ELR (cell line): ENCODE measurements at regions not wholly inside any gene's neighbourhood (a gene's known extent, or its start where the extent isn't known, plus 50 kb on each side); places are given as distances from the start of the nearest gene placed in this dataset.

Source experiments
- DNase-seq: peaks from one replicate; pipeline ENCODE4 v3.0.0-alpha.2; 2015; ENCODE audit warnings: low read depth

DNA sequence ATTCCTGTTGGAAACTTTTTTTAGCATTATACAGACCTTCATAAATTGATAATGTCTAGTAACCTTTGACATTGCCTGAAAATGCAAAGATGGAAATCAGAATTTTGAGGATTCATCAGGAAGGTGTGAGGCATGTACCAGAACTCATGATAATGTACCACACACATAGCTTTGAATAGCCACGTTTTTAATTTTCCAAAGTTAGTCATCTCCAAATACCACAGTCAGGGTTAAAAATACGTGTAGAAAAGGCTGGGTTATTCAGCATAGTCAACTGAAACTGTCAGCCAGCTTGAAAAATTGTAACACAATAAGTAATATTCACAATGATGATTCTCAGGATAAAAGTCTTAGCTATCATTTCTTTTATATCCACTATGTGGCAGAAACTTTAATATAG is 102.0 kb upstream of the THRB start:
- no peak for DNase-seq

DNA sequence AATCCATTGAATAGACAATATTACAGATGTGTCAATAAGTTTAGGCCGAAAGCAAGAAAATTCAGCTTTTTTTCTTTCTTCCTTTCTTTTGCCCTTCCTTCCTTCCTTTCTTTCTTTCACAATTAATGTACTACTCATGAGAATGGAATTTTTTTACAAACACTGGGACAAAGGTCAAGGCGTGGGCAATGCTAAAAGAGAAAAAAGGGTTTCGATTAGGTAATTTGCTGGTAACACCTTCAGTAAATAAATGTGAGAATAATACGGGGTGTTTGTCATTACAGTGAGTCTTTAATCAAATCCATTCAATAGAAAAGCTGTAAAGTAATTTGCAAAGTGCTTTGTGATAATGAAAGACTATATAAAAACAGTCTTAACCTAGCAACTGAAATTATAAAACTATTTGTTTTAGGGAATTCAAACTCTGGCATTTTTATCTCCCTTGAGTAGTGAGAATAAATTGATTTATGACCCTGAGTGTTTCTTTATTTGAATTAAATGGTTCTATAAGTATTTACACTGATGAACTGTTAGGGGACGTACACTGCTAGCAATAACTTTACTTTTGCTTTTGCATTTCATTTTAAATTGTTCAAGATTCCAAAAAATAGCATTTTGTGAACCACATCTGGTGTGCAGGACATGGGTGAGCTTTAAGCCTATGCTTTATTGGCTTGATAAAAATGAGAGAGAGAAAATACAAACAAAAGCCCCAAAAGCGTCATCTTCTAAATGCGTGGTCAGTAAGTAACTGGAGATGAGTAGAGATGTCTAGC is 104.2 kb upstream of the THRB start:
- peak; percentile 51 for DNase-seq

DNA sequence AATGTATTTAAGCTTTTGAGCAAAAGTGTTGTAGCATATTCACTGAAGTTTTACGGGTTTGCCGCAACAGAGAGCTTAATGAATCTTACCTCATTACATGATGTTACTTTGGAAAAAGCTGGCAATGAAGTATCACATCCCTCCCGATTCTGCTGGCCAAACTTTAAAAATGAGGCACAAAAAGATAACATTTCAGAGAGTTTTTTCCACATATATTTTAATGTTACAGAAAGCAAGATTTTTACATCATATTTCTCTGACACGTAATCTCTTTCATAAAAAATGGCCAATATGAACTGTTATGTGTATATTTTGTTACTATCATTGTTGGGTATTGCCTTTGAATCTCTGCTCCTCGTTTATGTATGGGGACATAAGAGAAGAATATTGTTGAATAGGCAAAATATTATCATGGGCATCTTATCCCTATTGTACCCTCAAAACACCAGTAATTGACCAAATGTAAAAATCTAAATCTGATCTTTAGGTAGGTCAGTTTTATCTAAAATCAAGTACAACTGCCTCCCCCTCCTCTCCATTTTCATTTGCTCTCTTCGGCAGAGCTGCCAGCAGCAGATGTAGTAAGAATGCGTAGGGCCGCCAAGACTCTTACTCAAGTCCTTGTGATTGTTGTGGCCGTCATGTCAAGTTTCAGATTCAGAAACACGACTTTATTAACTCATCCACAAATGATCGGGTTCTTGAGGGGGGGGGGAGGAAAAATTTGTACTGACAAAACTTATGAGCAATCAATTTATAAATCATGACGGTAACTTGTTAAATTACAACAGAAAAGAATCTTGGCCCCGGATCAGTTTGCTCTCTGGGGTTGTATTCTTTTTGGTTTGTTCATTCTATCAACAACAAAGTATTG is 106.7 kb upstream of the THRB start:
- DNase-seq = no peak

DNA sequence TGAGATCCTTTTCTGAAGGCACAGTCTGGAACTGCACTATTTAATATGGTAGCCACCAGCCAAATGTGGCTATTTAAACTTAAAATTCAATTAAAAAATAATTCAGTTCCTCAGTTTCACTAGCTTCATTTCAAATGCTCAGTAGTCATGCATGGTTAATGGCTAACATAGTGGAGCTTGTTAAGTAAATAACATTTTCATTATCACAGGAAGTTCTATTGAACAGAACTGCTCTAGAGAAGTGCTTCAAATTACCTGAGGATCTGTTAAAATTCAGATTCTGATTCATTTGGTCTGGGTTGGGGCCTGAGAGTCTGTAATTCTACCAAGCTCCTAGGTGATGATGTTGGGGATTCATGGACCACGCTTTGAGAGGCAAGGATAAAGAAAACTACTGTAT is 109.6 kb upstream of the THRB start:
- DNase-seq = no peak

- DNase-seq = no peak
Measured at GRCh38 chr3:24605511-24606028, 110.9 kb upstream of the THRB start.

DNA sequence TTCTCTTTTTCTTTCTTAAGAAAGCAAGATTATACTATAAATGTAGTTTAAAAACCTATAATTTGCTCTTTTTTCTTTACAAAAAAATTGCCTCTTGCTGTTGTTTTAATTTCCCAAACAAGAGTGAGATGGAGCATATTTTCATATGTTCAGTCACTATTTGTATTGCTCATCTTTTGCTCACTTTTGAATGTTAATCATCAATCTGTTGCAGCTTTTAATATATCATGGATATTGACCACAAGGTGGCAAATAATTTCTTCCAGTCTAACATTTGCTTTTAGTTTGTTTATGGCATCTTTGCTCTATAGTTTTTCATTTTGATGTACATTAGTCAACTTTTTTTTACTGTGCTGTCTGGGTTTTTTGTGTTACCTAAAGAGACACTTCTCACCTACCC is 112.6 kb upstream of the THRB start:
- DNase-seq = no peak

DNA sequence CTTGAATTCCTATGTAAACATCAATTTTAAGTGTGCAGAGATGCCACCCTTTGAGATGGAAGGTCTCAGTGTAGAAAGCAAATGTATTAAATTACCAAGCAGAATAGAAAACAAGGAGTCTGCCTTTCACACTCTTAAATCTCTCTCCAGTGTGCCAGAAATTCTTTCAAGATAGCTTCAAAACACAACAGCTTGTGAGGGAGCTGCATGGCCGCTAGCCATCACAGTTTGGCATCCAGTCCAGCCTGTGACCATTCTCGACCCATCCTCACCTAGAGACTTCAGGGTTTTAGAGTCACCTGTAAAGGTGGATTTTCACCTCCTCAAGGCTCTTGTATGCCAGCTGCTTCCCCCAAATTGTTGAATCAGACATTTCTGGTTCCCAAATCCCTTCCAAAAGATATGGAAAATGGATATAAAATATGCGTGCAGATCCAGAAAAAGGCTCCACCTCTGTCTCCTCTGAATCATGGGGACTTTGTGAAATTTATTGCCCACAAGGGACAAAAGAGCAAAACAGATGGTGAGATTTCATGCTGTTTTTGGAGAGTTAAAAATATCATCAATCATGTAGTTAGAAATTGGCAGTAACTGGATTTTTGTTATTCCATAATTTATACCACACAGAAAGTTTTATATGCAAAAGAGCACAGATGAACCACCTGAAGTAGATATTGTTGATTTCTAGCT is 114.2 kb upstream of the THRB start:
- DNase-seq = no peak

GRCh38 chr3:24614359-24614758 is 119.7 kb upstream of the THRB start:
- no peak for DNase-seq

- no peak for DNase-seq
Measured at GRCh38 chr3:24615177-24615576, 120.5 kb upstream of the THRB start.

- no peak for DNase-seq
Measured at GRCh38 chr3:24616110-24616829, 121.6 kb upstream of the THRB start.

DNA sequence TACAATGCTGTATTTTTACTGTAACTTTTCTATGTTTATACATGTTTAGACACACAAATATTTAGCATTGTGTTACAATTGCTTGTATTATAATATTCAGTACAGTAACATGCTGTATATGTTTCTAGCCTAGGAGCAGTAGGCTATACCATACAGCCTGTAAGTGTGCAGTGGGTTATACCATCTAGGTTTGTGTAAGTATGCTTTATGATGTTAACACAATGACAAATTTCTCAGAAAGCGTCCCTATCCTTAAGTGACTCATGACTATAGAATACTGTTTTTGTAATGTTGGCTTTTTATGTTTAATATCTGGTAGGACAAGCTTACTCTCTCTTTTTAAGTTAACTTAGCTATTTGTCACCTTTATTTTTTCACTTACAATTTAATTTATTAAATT is 127.5 kb upstream of the THRB start:
- no peak for DNase-seq

GRCh38 chr3:24622696-24623225 is 128.1 kb upstream of the THRB start:
- DNase-seq = no peak

DNA sequence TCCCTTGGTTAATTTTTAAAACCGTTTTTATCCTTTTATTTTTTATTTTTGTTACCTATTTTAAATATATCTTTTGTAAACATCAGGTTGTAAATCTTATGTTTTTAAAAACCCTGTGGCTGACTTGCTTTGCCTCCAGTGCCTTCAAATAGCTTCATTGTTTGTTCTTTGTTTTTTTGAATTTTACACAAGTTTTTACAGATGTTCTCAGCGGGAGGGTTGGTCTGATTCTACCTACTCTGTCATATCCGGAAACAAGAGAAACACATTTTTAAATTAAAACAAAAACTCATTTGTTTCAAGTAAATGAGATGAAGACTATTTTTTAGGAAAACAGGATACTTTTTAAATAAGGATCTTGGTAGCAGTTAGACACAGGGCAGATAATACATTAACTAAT is 129.0 kb upstream of the THRB start:
- no peak for DNase-seq

GRCh38 chr3:24624938-24625681 is 130.5 kb upstream of the THRB start:
- no peak for DNase-seq

- DNase-seq = no peak
Measured at GRCh38 chr3:24628523-24629258, 134.0 kb upstream of the THRB start.

- no peak for DNase-seq
Measured at GRCh38 chr3:24631481-24631880, 136.8 kb upstream of the THRB start.

DNA sequence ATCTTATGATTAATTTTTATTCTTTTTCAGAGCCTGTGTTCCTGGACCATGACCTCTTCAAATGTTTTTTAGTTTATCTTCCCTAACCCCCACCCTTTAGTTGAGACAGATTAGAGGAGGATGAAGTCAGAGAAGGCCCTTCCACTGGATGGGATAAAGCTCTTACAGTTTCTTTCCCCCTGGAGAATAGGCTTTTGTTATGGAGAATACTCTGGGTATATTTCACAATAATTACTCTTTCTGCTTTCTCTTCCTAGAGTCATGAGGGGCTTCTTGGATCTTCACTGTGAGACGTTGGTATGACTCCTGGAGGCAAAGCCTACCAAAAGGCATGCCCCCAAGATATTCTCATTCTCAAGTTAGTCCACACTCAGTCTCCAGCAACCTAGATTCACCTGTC is 144.4 kb upstream of the THRB start:
- DNase-seq = no peak

- no peak for DNase-seq
Measured at GRCh38 chr3:24639481-24640329, 145.1 kb upstream of the THRB start.

- DNase-seq = peak; percentile 41
Measured at GRCh38 chr3:24640330-24640877, 145.8 kb upstream of the THRB start.
